ENCODE measurements at regions not wholly inside any gene's neighbourhood (a gene's known extent, or its start where the extent isn't known, plus 50 kb on each side); places are given as distances from the start of the nearest gene placed in this dataset.

DNA sequence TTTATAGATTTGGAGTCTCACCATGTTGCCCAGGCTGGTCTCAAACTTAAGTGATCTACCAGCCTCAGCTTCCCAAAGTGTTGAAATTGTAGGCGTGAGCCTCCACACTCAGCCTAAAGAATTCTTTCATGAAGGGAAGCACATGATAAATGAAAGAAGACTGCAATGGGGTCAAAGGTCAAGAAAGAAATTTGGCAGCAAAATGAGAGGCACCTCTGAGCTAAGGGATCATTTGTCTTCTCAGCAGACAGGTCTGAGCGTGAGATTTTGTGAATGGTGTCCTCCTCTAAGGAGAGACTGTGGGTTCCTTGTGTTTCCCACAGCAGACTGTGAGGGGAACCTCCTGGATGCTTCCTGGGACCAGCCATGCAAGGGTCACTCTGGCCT, 57.5 kb upstream of the EGFL6 start:
- in situ Hi-C loops (cut with HindIII; ENCODE audit: extremely low pct_ligation_motif_present, low pct_unique_long_range_greater_than_20kb): loop anchor here (10.0 to 25.0 kb wide), 3 partner anchors 133 to 523 kb away; no protein-coding TSS in a partner anchor

More for the DNA sequence above, 57.5 kb upstream of the EGFL6 start:
- H3K36me3 ChIP-seq (replicated peaks in 1 of 2; ENCODE audit: control insufficient read depth in 1 of 2, insufficient read depth in 2 of 2, low read length in 2 of 2): no peaks in the 10 kb centered on the region
- H3K9me3 ChIP-seq (ENCODE audit: low read length): no peaks in the 10 kb centered on the region
- no peak overlapping the region for H3K27ac ChIP-seq (ENCODE audit: extremely low read length, insufficient read depth, low read length)
- H2AFZ ChIP-seq (ENCODE audit: low read length): no peak overlapping the region
- H4K20me1 ChIP-seq (ENCODE audit: insufficient read depth, low read length): no peaks in the 10 kb centered on the region
- 0% methylated on average over 2 of the region's 2 CpGs for WGBS (ENCODE audit: low lambda C conversion rate)
- CTCF ChIA-PET (ENCODE audit: low intra/inter-chr PET ratio, low total read pairs): no interaction called here
- H3K27me3 ChIP-seq (ENCODE audit: control insufficient read depth in 1 of 2, insufficient read depth in 2 of 2, low read length in 2 of 2): no peaks in the 10 kb centered on the region
- TF ChIP-seq, protein P1, sequence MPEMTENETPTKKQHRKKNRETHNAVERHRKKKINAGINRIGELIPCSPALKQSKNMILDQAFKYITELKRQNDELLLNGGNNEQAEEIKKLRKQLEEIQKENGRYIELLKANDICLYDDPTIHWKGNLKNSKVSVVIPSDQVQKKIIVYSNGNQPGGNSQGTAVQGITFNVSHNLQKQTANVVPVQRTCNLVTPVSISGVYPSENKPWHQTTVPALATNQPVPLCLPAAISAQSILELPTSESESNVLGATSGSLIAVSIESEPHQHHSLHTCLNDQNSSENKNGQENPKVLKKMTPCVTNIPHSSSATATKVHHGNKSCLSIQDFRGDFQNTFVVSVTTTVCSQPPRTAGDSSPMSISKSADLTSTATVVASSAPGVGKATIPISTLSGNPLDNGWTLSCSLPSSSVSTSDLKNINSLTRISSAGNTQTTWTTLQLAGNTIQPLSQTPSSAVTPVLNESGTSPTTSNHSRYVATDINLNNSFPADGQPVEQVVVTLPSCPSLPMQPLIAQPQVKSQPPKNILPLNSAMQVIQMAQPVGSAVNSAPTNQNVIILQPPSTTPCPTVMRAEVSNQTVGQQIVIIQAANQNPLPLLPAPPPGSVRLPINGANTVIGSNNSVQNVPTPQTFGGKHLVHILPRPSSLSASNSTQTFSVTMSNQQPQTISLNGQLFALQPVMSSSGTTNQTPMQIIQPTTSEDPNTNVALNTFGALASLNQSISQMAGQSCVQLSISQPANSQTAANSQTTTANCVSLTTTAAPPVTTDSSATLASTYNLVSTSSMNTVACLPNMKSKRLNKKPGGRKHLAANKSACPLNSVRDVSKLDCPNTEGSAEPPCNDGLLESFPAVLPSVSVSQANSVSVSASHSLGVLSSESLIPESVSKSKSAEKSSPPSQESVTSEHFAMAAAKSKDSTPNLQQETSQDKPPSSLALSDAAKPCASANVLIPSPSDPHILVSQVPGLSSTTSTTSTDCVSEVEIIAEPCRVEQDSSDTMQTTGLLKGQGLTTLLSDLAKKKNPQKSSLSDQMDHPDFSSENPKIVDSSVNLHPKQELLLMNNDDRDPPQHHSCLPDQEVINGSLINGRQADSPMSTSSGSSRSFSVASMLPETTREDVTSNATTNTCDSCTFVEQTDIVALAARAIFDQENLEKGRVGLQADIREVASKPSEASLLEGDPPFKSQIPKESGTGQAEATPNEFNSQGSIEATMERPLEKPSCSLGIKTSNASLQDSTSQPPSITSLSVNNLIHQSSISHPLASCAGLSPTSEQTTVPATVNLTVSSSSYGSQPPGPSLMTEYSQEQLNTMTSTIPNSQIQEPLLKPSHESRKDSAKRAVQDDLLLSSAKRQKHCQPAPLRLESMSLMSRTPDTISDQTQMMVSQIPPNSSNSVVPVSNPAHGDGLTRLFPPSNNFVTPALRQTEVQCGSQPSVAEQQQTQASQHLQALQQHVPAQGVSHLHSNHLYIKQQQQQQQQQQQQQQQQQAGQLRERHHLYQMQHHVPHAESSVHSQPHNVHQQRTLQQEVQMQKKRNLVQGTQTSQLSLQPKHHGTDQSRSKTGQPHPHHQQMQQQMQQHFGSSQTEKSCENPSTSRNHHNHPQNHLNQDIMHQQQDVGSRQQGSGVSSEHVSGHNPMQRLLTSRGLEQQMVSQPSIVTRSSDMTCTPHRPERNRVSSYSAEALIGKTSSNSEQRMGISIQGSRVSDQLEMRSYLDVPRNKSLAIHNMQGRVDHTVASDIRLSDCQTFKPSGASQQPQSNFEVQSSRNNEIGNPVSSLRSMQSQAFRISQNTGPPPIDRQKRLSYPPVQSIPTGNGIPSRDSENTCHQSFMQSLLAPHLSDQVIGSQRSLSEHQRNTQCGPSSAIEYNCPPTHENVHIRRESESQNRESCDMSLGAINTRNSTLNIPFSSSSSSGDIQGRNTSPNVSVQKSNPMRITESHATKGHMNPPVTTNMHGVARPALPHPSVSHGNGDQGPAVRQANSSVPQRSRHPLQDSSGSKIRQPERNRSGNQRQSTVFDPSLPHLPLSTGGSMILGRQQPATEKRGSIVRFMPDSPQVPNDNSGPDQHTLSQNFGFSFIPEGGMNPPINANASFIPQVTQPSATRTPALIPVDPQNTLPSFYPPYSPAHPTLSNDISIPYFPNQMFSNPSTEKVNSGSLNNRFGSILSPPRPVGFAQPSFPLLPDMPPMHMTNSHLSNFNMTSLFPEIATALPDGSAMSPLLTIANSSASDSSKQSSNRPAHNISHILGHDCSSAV (CRISPR knock-in tag; IDR thresholded peaks at IDR 0.05; ENCODE audit: borderline replicate concordance): no peak
- TF ChIP-seq, protein P2, sequence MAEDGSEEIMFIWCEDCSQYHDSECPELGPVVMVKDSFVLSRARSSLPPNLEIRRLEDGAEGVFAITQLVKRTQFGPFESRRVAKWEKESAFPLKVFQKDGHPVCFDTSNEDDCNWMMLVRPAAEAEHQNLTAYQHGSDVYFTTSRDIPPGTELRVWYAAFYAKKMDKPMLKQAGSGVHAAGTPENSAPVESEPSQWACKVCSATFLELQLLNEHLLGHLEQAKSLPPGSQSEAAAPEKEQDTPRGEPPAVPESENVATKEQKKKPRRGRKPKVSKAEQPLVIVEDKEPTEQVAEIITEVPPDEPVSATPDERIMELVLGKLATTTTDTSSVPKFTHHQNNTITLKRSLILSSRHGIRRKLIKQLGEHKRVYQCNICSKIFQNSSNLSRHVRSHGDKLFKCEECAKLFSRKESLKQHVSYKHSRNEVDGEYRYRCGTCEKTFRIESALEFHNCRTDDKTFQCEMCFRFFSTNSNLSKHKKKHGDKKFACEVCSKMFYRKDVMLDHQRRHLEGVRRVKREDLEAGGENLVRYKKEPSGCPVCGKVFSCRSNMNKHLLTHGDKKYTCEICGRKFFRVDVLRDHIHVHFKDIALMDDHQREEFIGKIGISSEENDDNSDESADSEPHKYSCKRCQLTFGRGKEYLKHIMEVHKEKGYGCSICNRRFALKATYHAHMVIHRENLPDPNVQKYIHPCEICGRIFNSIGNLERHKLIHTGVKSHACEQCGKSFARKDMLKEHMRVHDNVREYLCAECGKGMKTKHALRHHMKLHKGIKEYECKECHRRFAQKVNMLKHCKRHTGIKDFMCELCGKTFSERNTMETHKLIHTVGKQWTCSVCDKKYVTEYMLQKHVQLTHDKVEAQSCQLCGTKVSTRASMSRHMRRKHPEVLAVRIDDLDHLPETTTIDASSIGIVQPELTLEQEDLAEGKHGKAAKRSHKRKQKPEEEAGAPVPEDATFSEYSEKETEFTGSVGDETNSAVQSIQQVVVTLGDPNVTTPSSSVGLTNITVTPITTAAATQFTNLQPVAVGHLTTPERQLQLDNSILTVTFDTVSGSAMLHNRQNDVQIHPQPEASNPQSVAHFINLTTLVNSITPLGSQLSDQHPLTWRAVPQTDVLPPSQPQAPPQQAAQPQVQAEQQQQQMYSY (CRISPR knock-in tag; IDR thresholded peaks at IDR 0.05): no peak
- BruUV-seq (replicated peaks): no TSS peak
- DNase-seq (ENCODE audit: low spot score): no peak
- H3K79me2 ChIP-seq (ENCODE audit: insufficient read depth, low read length): no peaks in the 10 kb centered on the region
- ATAC-seq: no peak
- no peak for FAIRE-seq
- no peak overlapping the region for H3K4me3 ChIP-seq (replicated peaks in 1 of 3; ENCODE audit: insufficient read depth in 1 of 3, low read depth in 2 of 3, low read length in 3 of 3)
- H3K4me2 ChIP-seq (ENCODE audit: low read depth, low read length): no peak overlapping the region
- intact Hi-C loops (cut with micrococcal nuclease; ENCODE audit: unreplicated experiment): no loop called here
- H3K9ac ChIP-seq (ENCODE audit: insufficient read depth, low read depth, low read length): no peak overlapping the region
- POLR2A ChIA-PET: no interaction called here
- H3K4me1 ChIP-seq (ENCODE audit: insufficient read depth, low read length): no peaks in the 10 kb centered on the region

Measured in HepG2 (cell line).